HG02970 (cell line): ENCODE measurements at regions not wholly inside any gene's neighbourhood (a gene's known extent, or its start where the extent isn't known, plus 50 kb on each side); places are given as distances from the start of the nearest gene placed in this dataset.
A peak's percentile ranks its signal among the peaks of the same experiment; 100 is the strongest.

Source experiments
- ATAC-seq: cut with Tn5 transposase; IDR thresholded peaks from one replicate; pipeline ENCODE4 v1.9.1; 2021; ENCODE audit warnings: mild to moderate bottlenecking, moderate library complexity, moderate number of reproducible peaks; ENCODE audit not compliant: unreplicated experiment, low FRiP score

DNA sequence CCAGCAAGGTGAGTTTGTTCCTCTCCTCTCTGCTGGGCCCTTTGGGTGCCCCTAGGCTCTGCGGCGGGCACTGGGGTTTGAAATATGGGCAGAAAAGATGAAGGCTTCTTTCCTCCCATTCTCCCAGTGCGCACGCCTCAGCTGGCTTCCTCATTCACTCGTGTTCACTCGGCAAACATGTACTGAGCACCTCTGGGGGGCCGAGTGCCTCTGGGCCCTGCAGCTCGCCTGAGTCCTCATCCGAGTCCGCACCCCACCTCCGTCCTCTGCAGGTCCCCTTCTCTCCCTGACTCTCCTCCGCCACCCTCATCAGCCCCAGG, 98.5 kb upstream of the RUNX3 start:
- ATAC-seq = no peak

DNA sequence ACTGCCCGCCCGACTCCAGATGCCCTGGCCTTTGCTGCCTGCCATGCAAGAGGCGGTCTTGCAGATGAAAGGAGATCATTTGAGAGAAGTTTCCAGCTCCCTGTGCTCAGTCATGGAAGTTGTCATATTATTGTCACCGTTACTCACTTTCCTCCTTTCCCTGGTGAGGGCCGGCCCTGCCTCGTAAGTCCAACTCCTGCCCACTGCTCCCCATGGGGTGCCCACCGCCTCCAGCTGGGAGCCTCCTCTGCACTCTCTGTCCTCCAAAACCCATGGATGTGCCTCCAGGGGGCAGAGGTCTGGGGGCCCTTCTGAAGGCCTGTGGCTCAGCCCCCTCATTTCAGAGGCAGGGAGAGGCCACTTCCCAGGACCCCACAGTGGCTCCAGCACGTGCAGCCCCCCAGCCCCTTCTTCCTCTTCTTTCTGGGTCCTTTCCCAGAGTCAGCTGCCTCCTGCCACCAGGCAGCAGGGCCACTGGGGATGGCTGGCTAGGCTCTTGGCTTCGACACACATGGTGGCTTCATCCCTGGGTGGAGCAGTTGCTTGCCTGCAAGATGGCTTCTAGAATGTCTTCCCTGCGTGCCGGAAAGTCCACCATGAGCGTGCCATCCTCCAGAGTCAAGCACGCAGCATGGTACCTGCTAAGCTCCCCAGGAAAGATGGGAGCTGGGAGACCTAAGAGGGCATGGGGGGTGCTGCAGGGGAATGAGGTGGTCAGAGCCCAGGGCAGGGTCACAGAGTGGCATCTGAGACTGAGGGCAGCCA, 97.9 kb upstream of the RUNX3 start:
- no peak for ATAC-seq

DNA sequence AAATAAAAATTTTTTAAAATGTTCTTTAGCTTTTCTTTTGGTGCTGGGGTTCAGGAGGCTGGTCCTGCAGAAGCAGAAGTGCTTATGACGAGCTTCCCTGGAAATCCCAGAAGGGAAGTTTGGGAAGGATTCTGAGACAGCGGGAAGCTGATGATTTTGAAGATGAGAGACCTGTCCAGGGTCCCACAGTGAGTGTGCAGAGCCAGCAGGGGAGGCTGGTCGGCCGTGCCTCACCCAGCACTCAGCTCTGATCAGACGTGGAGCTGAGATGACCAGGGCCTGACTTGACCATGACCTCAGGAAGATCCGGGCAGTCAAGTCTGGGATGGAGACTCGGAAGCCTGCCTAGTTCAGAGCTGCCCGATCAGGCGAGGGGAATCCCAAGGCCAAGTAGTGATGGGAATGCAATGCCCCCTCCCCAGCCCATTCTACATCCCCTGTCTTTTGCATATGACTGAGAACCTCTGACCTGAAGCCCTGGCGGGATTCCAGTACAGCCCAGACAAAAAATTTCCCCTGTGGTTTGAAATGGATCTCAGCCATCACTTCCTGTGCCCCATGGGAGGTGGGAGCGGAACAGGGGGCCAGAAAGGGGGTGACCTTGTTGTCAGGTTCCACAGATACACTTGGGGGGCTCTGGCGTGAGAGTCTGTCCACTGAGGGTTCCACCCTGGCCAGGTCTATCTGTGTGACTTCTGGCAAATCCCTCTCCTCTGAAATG, 96.8 kb upstream of the RUNX3 start:
- no peak for ATAC-seq

DNA sequence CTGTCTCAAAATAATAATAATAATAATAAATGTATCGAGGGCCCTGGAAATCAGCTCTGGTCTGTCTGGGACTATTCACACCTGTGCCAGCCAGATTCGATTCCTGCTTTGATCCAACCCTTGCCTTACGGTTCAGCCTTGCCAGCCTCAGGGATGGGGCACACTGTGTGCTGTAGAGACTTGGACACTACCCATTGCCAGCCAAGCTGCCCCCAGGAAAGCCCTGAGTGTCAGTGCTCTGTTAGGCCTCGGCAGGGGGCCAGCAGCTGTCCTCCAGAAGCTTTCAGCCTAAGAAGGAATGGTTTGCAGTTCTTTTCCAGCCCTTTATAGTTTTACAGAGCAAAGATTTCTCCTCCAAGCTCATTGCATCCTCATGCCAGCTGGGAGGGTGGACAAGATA, 96.2 kb upstream of the RUNX3 start:
- ATAC-seq = no peak

DNA sequence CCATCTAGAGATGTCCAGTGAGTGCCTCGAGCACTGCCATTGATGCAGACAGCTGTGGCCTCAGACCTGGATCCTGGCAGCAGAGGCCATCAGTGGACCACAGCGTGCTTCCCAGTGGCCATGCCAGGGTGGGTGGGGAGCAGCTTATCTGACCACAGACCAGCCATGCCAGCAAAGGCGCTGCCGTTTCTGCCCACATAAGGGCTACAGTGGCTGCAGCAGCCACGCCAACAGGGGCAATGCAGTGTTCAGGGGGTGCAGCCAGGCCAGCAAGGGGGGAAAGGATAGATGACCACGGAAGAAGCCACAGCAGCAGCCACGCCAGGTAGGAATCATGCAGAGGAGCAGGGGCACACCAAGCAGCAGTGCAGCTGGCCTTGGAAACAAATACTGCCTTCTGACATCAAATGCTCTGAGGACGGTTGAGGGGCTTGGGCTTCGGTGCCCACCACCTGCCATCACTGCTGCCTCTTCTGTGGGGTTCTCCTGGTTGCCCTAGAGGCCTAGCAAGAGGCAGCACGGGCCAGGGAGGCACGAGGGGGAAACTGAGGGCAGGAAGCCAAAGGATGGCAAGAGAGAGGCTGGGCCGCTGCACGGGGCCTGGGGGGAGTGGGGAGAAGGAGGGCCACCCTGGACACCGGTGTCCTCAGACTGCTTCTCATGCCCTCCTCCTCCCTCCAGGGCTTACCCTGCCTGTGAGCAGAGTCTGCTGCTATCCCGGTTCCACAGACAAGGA, 94.7 kb upstream of the RUNX3 start:
- ATAC-seq = no peak

DNA sequence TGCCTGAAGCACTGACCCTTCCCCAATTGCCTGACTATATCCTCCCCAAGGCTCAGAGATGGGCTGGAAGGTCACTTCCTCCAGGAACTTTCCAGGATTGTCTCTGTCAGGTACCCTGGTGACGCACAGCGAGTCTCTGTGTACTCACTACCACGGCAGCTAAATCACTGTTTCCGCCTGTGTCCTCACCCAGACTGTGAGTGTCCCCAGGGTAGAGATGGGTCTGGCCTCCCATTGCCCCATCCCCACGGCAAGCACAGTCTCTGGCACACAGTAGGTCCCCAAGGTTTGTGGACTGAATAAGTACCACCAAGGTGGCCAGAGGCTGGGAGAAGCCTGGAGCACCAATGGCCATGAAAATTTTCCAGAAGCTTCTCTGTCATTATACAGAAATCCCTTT, 93.8 kb upstream of the RUNX3 start:
- ATAC-seq = no peak

DNA sequence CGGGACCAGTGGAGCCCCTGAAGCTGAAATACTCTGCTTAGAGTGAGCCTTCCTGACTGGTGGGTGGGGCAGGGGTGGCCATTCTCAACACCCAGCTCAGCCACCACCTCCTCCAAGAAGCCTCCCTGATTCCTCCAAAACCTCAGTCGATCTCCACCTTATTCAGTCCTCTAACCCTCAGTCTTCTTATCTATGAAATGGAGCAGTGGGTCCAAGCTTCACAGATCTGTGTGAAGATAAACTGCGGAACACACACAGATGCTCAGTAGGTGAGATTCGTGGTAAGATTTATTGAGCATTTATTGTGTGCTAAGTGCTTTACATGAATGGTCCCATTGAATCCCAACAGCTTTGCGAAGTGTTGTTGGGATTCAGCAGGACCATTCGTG, 93.1 kb upstream of the RUNX3 start:
- ATAC-seq = no peak

DNA sequence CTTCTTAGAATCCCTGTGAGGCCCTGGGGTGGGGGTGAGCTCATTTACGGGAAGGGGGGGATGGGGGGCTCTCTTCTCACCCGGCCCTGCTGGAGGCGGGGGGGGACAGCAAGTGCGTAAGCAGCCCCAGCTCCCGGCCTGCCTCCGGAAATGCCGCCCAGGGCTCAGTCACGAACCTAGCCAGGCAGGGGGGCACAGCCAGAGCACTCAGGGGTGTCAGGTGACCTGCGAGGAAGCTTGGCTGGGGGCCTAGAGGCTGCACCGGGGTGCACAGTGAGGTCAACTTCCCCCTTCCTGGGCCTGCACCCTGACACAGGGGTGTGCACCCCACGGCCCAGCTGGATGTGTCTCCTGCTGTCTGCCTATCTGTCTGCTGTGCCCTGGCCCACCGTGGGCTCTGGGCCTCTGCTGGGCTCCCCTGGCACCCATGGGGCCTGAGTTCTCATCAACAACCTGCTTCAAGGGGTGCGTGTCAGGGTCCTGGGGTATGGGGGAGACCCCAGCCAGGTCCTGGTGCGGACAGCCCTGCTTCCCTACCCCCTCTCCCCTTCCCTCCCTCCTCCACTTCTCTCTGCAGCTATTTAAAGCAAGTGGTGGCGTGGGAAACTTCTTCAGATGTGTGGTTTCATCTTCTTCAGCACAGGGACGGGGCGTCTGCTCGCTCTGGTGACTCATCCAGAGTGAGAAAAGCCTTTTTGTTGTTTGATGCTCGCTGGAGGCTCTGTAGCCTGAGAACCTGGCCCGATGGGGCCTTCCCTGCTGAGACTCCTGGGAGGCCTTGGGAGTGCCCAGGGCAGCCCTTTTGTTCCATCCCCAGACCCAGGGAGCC, 92.5 kb upstream of the RUNX3 start:
- peak; percentile 71 for ATAC-seq

DNA sequence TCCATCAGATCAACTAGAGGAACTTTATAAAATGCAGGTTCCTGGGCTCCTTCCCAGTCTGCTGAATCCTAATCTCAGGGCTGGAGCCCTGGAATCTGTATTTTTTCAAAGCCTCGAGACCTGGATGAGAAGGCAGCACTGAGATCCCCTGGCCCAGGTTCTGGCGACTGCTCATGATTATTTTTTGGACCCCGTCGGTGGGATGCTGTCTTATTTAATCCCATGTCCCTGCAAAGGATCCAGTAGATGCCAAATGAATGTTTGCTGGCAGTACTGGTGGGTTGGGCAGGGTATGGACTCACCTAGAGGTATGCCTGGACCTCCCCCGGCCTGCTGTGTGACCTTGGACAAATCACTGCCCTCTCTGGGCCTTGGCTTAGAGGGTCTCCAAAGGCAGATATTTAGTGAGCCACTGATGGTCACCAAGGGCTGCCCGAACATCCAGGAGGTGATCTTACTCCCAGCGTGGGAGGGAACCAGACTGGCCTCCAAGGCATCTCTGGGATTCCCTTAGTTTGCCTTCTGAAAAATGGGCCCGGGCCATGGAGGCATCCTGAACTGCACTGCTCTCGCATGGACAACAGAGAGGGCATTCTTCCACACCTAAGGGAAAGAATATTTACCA, 91.6 kb upstream of the RUNX3 start:
- no peak for ATAC-seq

DNA sequence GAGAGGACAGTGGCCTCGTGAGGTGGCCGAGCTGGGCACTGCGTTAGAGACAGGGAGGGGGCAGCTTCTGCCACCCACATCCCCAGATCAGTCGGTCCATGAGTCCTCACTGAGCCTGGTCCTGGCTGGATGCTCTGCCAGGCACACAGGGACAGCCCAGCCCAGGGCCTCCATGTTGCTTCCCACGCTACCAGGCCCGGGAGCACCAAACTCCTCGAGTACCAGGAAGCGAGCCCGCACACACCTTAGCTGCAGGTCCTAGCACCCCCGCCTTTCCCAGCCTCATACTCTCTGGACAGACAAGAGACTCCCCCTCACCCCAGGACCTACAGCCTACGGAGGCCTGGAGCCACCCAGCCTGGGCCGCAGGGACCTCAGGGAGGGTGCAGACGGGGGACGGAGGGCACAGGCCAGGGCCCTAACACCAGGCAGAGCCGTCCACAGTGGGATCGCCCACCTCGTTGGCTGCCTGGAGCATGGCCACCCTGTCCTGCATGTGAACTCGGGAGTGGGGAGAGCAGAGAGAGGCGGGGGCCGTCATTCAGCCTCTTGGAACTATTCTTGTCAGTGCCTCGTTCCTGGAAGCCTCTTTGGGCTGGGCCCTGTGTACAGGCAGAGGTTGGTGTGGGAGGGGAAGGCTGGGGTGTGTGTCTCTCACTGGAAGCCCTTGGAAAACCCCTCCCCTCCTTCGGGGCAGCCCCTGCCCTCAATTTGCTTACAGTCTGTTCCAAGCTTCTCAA, 90.9 kb upstream of the RUNX3 start:
- ATAC-seq = no peak

DNA sequence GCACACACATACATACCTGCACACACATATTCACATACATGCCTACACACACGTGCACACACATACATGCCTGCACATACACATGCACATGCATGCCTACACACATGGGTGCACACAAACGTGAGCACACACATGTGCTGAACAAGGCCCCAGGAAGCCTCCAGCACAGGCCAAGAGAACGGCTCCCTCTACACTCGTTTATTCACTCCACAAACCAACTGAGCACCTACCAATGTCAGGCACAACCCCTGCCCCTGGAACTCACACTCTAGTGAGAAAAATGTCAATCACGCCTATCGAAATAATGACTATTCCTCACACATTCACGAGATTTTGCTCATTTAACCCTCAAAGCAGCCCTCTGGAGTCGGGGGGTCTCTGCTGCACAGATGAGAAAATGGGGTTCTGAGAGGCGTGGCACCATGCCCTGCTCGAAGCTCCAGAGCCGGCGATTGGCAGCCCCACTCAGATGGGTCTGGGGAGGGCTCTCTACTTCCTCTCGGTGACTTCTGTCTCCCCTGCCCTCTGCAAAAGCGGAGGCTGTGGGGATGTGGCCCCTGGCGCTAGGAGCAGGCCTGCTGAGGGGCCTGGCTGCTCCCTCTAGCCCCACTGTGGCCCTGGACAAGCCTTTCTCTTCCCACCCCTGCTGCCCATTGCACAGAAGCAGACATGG, 90.2 kb upstream of the RUNX3 start:
- ATAC-seq = no peak

DNA sequence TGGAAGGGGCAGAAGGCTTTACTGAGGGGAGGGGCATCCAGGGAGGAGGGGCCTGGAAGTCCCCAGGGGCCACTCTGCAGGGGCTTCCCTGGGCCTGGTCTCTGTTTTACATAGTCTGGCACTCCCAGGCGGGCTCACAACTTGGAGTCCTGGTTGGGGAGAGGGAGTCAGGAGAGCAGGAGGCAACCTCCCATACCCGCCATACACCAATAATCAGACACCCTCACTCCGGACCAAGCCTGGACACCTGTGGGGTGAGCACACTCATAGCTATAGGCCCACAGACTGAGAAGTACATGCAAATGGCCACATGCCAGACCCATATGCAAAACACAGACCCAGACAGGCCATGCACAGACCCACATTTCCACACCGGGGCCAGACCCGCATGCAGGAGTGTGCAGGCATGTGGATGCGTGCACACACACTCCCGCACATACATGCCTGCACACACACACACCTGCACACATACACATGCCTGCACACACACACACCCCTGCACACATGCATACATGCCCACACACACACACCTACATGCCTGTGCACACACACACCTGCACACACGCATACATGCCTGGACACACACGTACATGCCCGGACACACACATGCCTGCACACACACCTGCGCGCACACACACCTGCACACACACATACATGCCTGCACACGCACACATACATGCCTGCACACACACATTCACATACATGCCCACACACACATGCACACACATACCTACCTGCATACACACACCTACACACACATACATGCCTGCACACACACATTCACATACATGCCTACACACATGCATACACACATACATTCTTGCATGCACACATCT, 89.5 kb upstream of the RUNX3 start:
- ATAC-seq = no peak

DNA sequence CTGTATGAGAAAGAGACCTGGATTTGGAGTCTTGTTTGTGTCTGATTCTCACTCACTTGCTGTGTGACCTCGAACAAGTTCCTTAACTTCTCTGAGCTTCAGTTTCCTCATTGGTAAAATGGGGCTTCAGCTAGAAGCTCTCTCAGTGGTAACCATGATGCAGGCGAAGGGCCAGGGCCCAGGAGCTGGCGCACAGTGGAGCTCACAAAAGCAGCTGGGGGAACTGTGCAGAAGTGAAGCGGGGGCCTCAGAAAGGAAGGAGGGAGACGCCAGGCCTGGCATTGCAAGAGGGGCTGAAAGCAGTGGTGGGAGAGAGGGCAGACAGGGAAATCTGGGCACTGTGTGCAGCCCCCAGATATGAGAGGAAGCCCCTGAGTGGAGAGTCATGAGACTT, 88.9 kb upstream of the RUNX3 start:
- no peak for ATAC-seq

DNA sequence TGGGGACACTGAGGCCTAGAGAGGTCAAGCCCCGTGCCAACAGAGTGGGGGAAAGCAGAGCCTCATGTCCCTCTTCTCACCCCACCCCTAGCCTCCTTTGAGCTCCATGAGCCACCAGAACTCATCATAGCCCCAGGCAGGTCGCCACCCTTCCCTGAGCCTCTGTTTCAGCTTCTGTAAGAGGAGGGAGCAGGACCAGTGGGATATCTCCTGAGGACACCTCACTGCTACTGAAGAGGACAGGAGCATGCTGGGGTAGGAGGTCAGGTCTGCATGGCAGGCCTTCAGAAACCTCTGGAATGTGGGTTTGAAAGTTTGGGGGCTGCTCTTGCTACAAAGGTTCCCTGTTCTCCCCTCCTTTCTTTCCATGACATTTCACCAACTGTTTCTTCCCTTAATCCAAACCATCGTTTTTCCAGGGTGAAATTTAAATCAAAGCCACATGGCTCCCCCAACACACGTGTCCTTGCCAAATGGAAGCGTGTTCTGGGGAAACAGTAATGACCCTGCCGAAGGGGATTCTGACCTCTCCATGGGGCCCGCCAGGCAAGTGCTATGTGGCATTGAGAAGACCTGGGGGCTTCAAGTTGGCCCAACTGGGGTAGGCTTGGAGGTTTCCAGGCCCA, 88.1 kb upstream of the RUNX3 start:
- no peak for ATAC-seq

DNA sequence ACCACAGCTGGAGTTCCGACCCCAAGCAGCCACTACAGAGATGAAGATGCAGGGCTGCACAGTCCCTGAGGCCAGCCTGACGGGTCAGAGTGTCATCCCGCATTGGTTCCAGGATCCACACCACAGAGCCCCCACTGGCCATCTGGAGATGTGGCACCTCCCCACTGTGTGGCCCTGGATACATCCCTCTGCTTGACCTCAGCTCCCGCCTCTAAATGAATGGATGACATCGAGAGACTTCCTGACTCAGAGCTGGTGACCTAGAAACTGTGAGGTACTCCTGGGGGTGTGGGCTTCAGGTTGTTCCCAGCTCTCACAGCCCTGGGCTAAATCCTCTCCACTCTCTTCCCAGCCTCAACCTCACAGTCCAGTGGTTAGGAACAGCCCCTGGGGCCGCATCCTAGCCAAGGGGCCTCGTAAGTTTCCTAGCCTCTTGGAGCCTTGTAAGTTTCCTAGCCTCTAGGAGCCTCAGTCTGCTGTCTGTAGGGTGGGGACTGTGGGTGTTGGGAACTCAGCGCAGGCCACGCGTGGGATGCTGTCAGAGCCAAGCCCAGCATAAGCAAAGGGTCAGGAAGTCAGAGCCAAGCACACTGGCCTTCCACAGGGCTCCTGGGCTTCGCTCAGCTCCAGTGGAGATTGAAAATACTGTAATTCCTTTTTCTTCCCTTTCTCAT, 87.5 kb upstream of the RUNX3 start:
- no peak for ATAC-seq

DNA sequence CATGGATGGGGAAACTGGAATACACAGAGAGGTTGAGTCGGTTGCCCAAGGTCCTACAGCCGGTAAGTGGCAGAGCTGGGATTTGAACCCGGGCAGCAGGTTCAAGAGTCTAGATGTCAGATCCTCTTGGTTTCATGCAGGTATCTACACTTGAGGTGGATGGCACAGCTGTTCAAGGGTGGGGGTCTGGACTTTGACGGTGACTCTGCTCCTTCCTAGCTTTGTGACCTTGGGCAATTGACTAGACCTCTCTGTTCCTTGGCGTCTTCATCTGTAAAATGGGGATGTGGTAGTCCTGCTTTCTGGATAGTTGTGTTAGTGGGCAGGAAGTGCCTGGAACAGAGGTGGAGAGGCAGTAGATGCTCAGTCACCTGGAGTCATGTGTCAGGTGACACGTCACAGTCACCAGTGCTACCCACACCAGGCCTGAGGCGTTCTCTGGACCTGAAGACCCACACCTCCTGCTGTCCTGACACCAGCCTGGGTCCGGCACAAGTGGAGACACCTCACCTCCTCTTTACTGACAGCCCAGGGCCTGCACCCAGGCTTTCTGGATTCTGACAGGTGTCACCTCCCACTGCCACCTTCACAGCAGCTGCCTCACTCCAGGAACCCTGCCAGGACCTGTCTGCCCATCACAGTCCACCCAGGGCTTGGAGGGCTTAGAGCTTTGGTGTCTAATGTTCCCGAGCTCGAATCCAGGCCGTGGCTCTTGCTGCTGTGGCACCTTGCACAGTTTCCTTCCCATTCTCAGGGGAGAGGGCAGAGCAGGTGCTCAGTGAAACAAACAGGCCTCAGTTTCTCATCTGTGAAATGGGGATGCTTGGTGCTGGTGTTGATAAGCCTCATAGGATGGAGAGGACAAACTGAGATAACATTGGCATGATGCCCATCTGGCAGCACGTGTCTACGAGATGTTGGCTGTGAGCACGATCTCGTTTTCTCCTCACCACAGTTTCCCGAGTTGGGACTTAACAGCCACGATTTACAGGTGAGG, 83.2 kb upstream of the RUNX3 start:
- no peak for ATAC-seq
